ENCODE measurements at regions not wholly inside any gene's neighbourhood (a gene's known extent, or its start where the extent isn't known, plus 50 kb on each side); places are given as distances from the start of the nearest gene placed in this dataset.

DNA sequence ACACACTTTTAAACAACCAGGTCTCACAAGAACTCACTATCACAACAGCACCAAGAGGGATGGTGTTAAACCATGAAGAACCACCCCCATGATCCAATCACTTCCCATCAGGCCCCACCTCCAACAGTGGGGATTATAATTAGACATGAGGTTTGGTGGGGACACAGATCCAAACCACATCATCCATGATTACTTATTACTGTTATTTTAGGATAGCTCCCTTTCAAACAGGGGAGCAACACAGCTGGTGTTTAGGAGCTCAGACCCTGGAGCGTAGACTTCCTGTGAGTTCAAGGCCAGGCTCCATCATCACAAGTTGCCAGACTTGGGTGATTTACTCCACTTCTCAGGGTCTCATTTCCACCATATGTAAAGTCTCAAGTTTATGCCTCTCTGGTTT, 382.7 kb downstream of the HRH4 start (continued):
- TF ChIP-seq ZSCAN18 (CRISPR knock-in tag; IDR thresholded peaks at IDR 0.05) (no peak), EMX1 (CRISPR knock-in tag; IDR thresholded peaks at IDR 0.05) (no peak), GABPB1 (CRISPR knock-in tag; IDR thresholded peaks at IDR 0.05) (no peak), SMAD3 (CRISPR knock-in tag; IDR thresholded peaks at IDR 0.05; ENCODE audit: borderline replicate concordance) (no peak)

GRCh38 chr18:24846138-24846537, 385.7 kb downstream of the HRH4 start:
- ChIA-PET POLR2A (no interaction called here), CTCF (interaction anchor here (1.1 kb wide), 1 partner anchor 116 kb away, joined by 4 read pairs; no protein-coding TSS in a partner anchor)
- Mint-ChIP-seq H3K4me1 (no peaks in the 10 kb centered on the region), H3K27ac (no peak overlapping the region), H3K9me3 (no peaks in the 10 kb centered on the region), H3K4me3 (no peak overlapping the region), H3K36me3 (no peaks in the 10 kb centered on the region), H3K27me3 (ENCODE audit: low read depth) (peaks cover 2% of the 10 kb centered on the region; the same call in 1 of the 2 replicates)
- DNase-seq (ENCODE audit: low spot score): no peak
- ATAC-seq: no peak
- TF ChIP-seq CBFB (CRISPR knock-in tag; IDR thresholded peaks at IDR 0.05; ENCODE audit: low read depth): no peak

GRCh38 chr18:24850532-24850931, 390.1 kb downstream of the HRH4 start:
- ChIA-PET CTCF (no interaction called here), POLR2A (no interaction called here)
- Mint-ChIP-seq H3K4me1 (peaks cover 19% of the 10 kb centered on the region), H3K27ac (no peak overlapping the region), H3K36me3 (no peaks in the 10 kb centered on the region), H3K4me3 (no peak overlapping the region), H3K27me3 (ENCODE audit: low read depth) (no peaks in the 10 kb centered on the region), H3K9me3 (no peaks in the 10 kb centered on the region)
- DNase-seq (ENCODE audit: low spot score): no peak
- TF ChIP-seq, protein P1, sequence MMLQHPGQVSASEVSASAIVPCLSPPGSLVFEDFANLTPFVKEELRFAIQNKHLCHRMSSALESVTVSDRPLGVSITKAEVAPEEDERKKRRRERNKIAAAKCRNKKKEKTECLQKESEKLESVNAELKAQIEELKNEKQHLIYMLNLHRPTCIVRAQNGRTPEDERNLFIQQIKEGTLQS (CRISPR knock-in tag; conservative IDR thresholded peaks at IDR 0.05): no peak
- TF ChIP-seq SOX15 (CRISPR knock-in tag; IDR thresholded peaks at IDR 0.05) (no peak), AR (CRISPR knock-in tag; IDR thresholded peaks at IDR 0.05) (no peak), OVOL2 (CRISPR knock-in tag; IDR thresholded peaks at IDR 0.05; ENCODE audit: borderline replicate concordance) (no peak), JAZF1 (CRISPR knock-in tag; IDR thresholded peaks at IDR 0.05) (no peak), CBFB (CRISPR knock-in tag; IDR thresholded peaks at IDR 0.05; ENCODE audit: low read depth) (no peak), KAT7 (CRISPR knock-in tag; IDR thresholded peaks at IDR 0.05; ENCODE audit: borderline replicate concordance) (no peak), CREM (CRISPR knock-in tag; IDR thresholded peaks at IDR 0.05) (no peak), ZNF671 (CRISPR knock-in tag; IDR thresholded peaks at IDR 0.05) (no peak), MXD4 (CRISPR knock-in tag; IDR thresholded peaks at IDR 0.05; ENCODE audit: borderline replicate concordance) (no peak), NR1H2 (CRISPR knock-in tag; IDR thresholded peaks at IDR 0.05) (no peak)
- TF ChIP-seq, protein P2, sequence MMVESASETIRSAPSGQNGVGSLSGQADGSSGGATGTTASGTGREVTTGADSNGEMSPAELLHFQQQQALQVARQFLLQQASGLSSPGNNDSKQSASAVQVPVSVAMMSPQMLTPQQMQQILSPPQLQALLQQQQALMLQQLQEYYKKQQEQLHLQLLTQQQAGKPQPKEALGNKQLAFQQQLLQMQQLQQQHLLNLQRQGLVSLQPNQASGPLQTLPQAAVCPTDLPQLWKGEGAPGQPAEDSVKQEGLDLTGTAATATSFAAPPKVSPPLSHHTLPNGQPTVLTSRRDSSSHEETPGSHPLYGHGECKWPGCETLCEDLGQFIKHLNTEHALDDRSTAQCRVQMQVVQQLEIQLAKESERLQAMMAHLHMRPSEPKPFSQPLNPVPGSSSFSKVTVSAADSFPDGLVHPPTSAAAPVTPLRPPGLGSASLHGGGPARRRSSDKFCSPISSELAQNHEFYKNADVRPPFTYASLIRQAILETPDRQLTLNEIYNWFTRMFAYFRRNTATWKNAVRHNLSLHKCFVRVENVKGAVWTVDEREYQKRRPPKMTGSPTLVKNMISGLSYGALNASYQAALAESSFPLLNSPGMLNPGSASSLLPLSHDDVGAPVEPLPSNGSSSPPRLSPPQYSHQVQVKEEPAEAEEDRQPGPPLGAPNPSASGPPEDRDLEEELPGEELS (CRISPR knock-in tag; IDR thresholded peaks at IDR 0.05): no peak
- TF ChIP-seq, protein P3, sequence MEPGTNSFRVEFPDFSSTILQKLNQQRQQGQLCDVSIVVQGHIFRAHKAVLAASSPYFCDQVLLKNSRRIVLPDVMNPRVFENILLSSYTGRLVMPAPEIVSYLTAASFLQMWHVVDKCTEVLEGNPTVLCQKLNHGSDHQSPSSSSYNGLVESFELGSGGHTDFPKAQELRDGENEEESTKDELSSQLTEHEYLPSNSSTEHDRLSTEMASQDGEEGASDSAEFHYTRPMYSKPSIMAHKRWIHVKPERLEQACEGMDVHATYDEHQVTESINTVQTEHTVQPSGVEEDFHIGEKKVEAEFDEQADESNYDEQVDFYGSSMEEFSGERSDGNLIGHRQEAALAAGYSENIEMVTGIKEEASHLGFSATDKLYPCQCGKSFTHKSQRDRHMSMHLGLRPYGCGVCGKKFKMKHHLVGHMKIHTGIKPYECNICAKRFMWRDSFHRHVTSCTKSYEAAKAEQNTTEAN (CRISPR knock-in tag; IDR thresholded peaks at IDR 0.05): no peak
- peak; percentile 66 for ATAC-seq

Data from WTC11 (cell line).